Activated CD4-positive, alpha-beta T cell treated with anti-CD3 and anti-CD28 coated beads, Interleukin-2, amount 50 U/mL, for 16 hours (primary cell): ENCODE measurements at regions not wholly inside any gene's neighbourhood (a gene's known extent, or its start where the extent isn't known, plus 50 kb on each side); places are given as distances from the start of the nearest gene placed in this dataset.
"Not testable (repeated sequence)": the region's sequence is repeated elsewhere in the genome, so short reads cannot be mapped to it uniquely, and the experiment has no call there.

Source experiments
- DNase-seq: peaks from one replicate; pipeline ENCODE4 v3.0.0-alpha.2; 2020

GRCh38 chr4:110359076-110359475, 116.9 kb upstream of the ENPEP start:
- no peak for DNase-seq

DNA sequence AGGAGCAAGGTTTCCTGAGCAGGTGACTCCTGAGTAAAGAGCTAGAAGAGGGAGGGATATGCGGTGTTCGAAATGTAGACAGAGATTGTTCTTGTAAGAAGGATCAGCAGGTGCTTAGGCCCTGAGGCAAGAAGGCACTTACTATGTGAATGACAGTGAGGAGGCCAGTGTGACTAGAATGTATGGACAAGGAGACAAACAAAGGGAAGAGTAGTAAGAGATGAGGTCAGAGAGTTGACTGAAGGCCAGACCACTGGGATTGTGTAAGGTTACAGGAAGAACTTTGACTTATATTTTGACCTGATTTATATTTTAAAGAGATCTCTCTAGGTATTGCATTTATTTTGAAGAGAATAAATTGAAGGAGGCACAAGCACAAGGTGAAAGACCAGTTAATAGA, 118.4 kb upstream of the ENPEP start:
- no peak for DNase-seq

GRCh38 chr4:110354460-110354859, 121.5 kb upstream of the ENPEP start:
- no peak for DNase-seq

GRCh38 chr4:110352670-110353442, 123.1 kb upstream of the ENPEP start:
- DNase-seq = no peak

GRCh38 chr4:110348711-110349383, 127.1 kb upstream of the ENPEP start:
- DNase-seq = no peak

GRCh38 chr4:110347805-110348204, 128.2 kb upstream of the ENPEP start:
- DNase-seq = no peak

DNA sequence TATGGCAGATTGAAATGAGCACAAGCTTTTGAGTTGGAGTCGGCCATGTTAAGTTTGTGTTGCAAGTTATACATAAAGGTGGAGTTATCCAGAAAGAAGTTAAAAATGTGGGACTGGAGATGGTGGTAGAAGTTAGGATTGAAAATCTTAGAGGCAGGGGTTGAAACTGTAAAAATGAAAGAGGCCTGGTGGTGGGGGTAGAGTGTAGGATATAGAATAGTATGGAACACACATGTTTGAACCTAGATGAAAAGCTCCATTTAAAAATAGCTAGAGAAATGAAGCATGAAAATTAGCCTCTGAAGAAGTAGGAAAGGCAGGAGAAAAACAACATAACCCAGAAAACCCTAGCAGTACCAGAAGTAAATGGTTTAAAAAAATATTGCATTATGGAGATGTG, 131.8 kb upstream of the ENPEP start:
- no peak for DNase-seq

GRCh38 chr4:110343534-110343933, 132.4 kb upstream of the ENPEP start:
- no peak for DNase-seq

DNA sequence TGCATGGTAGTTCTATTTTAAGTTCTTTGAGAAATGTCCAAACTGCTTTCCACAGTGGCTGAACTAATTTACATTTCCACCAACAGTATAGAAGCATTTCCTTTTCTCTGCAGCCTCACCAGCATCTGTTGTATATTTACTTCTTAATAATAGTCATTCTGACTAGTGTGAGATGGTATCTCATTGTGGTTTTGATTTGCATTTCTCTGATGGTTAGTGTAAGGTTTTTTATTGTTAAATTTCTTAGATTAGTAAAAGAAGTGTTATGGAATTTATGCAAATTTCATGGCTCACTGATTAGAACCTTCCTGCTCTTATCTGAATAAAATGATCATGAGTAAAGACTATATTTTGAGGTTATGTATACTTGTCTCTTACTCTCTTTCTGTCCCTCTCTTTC, 134.8 kb upstream of the ENPEP start:
- not testable (repeated sequence) for DNase-seq

GRCh38 chr4:110335399-110335798, 137.0 kb upstream of the ELOVL6 start:
- DNase-seq = no peak

DNA sequence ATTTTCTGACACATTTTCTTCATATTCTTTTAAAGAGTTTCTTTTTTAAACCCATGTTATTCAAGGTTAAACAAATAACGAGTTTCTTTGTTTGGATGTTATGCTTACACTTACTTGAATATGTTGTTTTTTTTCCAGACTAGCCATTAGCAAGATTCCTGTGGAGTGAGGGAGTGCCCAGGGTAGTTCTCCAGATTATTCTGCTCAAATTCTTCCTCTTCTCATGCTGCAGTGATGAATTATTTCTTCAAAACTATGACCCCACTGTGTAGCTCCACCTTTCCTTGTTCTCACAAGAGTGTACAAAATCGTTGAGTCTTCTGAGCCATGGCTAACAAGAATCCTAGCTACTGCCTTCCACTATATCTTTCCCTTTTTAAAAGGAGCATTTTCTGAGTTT, 134.1 kb upstream of the ELOVL6 start:
- DNase-seq = no peak

DNA sequence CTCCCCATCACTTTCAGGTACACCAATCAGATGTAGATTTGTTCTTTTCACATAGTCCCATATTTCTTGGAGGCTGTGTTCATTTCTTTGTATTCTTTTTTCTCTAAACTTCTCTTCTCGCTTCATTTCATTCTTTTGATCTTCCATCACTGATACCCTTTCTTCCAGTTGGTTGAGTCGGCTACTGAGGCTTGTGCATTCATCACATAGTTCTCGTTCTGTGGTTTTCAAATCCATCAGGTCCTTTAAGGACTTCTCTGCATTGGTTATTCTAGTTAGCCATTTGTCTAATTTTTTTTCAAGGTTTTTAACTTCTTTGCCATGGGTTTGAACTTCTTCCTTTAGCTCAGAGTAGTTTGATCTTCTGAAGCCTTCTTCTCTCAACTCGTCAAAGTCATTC, 128.0 kb upstream of the ELOVL6 start:
- DNase-seq = not testable (repeated sequence)

DNA sequence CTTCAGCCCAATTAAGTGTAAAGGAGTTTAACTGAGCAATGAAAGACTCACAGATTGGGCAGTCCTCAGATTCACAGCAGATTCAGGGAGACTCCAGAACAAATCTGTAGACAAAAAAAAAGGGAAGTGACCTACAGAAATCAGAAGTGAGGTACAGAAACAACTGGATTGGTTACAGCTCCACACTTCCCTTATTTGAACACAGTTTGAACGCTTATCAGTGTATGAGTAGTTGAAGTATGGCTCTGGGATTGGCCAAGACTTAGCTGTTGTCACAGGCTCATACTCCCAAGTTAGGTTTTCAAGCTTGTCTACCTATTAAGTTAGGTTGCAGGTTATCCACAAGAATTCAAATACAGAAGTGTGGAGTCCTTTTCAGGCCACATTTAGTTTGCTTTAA, 112.4 kb upstream of the ELOVL6 start:
- no peak for DNase-seq

DNA sequence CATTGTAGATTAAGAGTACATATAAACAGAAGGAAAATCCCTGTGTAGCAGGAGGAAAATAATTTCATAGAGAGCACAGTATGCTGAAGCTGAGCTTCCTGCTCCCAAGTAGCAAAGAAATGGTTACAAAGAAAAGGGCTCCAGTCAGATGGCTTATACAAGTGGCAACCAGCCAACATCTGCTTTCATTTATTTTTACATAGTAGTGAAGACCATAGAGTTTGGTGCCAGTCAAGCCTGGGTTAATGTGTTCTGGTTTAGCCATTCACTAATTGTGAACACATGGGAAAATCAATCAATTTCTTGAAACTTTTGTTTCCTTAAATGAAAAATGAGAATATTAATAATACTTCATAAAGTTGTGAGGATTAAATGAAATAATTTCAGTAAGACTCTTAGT, 111.3 kb upstream of the ELOVL6 start:
- no peak for DNase-seq

DNA sequence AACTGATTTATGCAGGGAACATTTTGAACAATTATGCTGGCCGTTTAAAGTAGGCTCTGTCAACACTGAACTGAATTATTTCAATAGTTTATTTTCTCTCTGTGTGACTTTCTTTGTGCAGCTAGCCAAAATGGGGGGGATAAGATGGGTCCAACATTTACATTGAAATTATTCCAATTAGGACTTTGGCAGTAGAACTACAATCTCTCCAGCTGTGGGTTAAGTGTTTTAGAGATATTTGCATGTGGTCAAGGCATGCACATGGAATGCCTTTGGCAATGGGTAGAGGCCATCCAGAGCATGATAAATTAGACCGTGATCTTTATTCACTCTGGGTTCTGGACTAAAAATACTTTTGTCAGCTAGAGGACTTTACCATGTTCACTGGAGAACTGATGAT, 107.9 kb upstream of the ELOVL6 start:
- DNase-seq = no peak

DNA sequence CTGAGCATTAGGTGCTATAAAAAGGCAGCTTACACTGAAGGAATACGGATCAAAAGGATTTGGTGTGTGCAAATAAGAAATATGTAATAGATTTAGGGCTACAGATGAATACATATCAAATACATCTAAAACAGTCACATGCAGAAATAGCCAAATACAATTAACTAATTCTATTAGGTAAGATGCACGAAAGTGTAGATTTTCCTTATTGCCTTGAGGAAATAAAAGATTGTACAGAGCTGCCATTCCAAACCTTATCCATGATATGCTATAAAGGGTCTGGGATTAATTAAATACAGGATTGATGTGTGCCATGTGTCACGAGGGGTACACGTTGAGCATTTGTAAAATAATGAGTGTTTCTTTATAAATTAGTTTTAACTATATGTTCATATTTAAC, 107.0 kb upstream of the ELOVL6 start:
- no peak for DNase-seq

DNA sequence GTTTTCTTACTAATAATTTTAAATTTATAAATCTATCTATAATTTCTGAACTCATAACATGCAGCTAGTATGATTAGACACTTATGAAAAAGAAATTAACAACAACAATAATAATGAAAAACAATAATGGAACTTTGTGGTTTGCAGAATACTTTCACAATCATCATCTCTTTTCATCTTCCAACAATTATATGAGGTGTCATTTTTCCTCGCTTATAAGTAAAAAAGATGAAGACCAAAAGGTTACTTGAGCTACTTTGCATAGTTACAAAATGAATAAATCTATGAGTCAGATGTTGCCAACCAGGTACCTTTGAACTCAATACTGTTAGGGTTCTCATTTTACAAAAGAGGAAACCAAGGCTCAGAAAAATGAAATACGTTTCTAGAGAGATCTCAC, 98.5 kb upstream of the ELOVL6 start:
- peak; percentile 58 for DNase-seq

- no peak for DNase-seq
Observed at GRCh38 chr4:110294165-110294564, 95.8 kb upstream of the ELOVL6 start.

DNA sequence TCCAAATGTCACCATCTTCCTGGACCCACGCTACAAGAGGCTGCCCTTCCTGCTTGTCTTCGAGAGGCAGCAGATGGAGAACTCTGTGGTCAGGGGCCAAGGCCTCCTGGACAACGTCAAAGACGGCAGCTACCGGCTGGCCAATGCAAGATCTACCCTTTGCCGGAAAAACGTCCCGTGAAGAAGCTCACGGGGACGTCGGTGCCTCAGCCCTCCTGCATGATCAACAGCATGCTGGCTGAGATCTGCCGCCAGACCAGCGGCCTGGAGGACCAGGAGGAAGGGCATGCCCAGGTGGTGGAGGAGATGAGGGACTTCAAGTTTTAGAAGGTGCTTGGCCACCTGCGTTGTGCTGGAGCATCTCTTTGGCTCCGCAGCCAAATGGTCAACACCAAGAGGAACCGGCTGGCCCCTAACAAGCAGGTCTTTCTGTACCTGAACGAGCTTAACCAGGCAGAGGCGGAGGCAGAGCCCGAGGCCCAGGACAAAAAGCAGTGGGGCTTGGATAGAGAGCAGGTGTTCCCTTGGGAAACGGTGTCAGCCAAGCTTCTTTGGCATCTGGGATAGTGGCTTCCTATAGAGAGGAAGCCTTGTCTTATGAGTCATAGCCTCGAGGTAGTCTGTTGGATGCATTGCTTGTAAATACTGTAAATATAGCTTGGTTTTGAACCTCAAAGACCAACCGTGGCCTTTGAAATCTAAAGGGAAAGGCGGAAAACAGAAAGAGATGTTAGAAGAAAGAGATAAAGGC, 94.8 kb upstream of the ELOVL6 start:
- DNase-seq = no peak

DNA sequence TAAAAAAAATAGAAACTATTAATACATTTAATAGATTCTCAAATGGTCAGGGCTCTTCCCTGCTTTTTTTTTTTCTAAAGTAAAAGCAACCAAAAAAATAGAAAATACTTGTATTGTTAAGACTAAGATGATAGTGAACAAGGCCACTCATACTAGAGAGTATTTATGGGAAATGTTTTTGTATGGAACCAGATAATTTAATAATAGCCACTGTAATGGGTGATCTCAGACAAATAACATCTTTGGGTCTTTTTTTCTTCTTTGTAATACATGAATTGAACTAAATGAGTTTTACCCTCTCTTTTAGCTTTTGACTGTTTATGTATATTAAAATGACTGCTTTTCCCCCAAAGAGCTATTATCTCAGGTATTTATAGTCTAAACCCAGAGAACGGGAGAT, 92.1 kb upstream of the ELOVL6 start:
- no peak for DNase-seq

DNA sequence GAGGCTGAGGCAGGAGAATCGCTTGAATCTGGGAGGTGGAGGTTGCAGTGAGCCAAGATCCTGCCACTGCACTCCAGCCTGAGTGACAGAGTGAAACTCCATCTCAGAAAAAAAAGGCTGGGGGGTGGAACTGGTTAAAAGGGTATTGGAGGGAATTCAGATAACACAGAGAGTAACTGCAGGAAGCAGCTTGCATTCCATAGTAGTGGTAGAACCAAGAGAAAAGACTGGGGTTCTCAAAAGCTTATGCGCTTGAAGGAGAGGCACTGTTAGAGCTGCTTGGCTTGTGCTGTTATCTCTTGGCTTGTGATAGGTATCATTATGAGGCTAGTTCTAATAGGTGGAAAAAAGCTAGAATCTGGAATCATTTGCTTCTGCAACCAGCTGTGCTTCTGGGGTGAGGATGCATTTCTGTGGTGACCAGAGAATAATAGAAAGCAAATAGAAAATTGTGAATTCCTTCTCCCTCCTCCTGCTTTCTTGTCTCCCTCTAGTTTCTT, 91.2 kb upstream of the ELOVL6 start:
- no peak for DNase-seq

DNA sequence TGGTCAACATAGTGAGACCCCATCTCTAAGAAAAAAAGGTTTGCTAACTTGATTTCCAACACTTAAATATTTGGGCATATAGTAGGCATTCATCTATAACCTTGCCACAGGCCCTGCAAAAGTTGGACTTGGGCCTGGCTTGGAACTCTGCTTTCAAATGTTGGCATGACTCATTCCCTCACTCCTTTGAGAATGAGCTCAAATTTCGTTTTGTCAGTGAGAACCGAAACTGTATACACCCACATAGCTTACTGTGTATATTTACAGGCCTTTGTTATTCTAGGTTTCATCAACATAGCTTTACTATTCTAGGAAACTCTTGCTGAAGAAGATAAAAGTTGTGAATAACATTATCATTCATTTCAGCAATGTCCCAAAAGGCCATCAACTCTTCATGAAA, 88.7 kb upstream of the ELOVL6 start:
- DNase-seq = peak; percentile 73

DNA sequence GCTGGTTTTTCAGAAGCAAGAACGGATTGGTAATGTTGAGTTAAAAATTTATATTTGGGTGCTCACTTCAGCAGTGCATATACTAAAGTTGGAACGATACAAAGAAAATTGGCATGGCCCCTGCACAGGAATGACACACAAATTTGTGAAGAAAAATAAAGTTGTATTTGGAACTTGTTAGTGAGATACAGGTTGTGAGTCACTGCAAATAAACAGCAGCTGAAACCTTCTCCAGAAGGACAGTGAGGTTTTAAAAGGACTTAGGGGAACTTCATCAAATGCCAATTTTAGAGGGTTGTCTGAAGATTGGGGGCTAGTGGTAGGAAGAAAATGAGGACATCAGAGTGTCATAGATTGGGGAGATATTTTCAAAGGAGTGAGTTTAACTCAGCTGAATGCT, 79.7 kb upstream of the ELOVL6 start:
- DNase-seq = no peak

- no peak for DNase-seq
Observed at GRCh38 chr4:110275871-110276270, 77.5 kb upstream of the ELOVL6 start.
